GM21825 (cell line): ENCODE measurements at regions not wholly inside any gene's neighbourhood (a gene's known extent, or its start where the extent isn't known, plus 50 kb on each side); places are given as distances from the start of the nearest gene placed in this dataset.

ENCODE experiments used
- ATAC-seq: cut with Tn5 transposase; IDR thresholded peaks from one replicate; pipeline ENCODE4 v1.9.1; 2021; ENCODE audit warnings: mild to moderate bottlenecking, moderate library complexity; ENCODE audit not compliant: unreplicated experiment

GRCh38 chr4:18242919-18243693 lies 221.6 kb upstream of the LCORL start:
- ATAC-seq = no peak

GRCh38 chr4:18241727-18242126 lies 220.2 kb upstream of the LCORL start:
- ATAC-seq = no peak

- ATAC-seq = no peak
Measured at GRCh38 chr4:18234108-18234507, 212.6 kb upstream of the LCORL start.

- ATAC-seq = no peak
Measured at GRCh38 chr4:18231726-18232125, 210.2 kb upstream of the LCORL start.

- no peak for ATAC-seq
Measured at GRCh38 chr4:18227880-18228279, 206.3 kb upstream of the LCORL start.

- ATAC-seq = no peak
Measured at GRCh38 chr4:18214411-18215055, 193.0 kb upstream of the LCORL start.

GRCh38 chr4:18213576-18214198 lies 192.1 kb upstream of the LCORL start:
- no peak for ATAC-seq

- no peak for ATAC-seq
Measured at GRCh38 chr4:18209448-18209847, 187.9 kb upstream of the LCORL start.

- ATAC-seq = no peak
Measured at GRCh38 chr4:18203966-18204365, 182.4 kb upstream of the LCORL start.

- no peak for ATAC-seq
Measured at GRCh38 chr4:18202486-18202885, 180.9 kb upstream of the LCORL start.

- no peak for ATAC-seq
Measured at GRCh38 chr4:18201885-18202284, 180.3 kb upstream of the LCORL start.

- no peak for ATAC-seq
Measured at GRCh38 chr4:18198653-18199052, 177.1 kb upstream of the LCORL start.

- no peak for ATAC-seq
Measured at GRCh38 chr4:18197467-18197866, 175.9 kb upstream of the LCORL start.

GRCh38 chr4:18194278-18194677 lies 172.7 kb upstream of the LCORL start:
- ATAC-seq = no peak

GRCh38 chr4:18192901-18193300 lies 171.3 kb upstream of the LCORL start:
- ATAC-seq = no peak

GRCh38 chr4:18185491-18185890 lies 163.9 kb upstream of the LCORL start:
- ATAC-seq = no peak

- no peak for ATAC-seq
Measured at GRCh38 chr4:18180892-18181291, 159.3 kb upstream of the LCORL start.

GRCh38 chr4:18180122-18180521 lies 158.6 kb upstream of the LCORL start:
- ATAC-seq = no peak

GRCh38 chr4:18171896-18172295 lies 150.3 kb upstream of the LCORL start:
- no peak for ATAC-seq

GRCh38 chr4:18167831-18168230 lies 146.3 kb upstream of the LCORL start:
- no peak for ATAC-seq

GRCh38 chr4:18166925-18167324 lies 145.4 kb upstream of the LCORL start:
- ATAC-seq = no peak

- no peak for ATAC-seq
Measured at GRCh38 chr4:18162453-18162852, 140.9 kb upstream of the LCORL start.
